IgD-negative memory B cell (primary cell): ENCODE measurements at regions not wholly inside any gene's neighbourhood (a gene's known extent, or its start where the extent isn't known, plus 50 kb on each side); places are given as distances from the start of the nearest gene placed in this dataset.

Experiments
- H3K27ac Mint-ChIP-seq, 3 donors: one replicate each; pipeline ENCODE4 v1.8.0; 2020 to 2022; ENCODE audit warnings: mild to moderate bottlenecking in 3 of 3, mixed read lengths in 3 of 3, moderate library complexity in 1 of 3
- H3K27me3 Mint-ChIP-seq: one replicate; pipeline ENCODE4 v1.8.0; 2021; ENCODE audit warnings: mixed read lengths
- H3K36me3 Mint-ChIP-seq: one replicate; pipeline ENCODE4 v1.8.0; 2020; ENCODE audit warnings: mild to moderate bottlenecking, mixed read lengths
- H3K4me1 Mint-ChIP-seq, 3 donors: one replicate each; pipeline ENCODE4 v1.8.0; 2020 to 2022; ENCODE audit warnings: mixed read lengths in 3 of 3, mild to moderate bottlenecking in 1 of 3
- H3K4me3 Mint-ChIP-seq, 4 donors: one replicate each; pipeline ENCODE4 v1.8.0; 2020 to 2022; ENCODE audit warnings: mild to moderate bottlenecking in 4 of 4, mixed read lengths in 4 of 4, moderate library complexity in 3 of 4
- H3K9me3 Mint-ChIP-seq, 3 donors: one replicate each; pipeline ENCODE4 v1.8.0; 2020 to 2021; ENCODE audit warnings: mixed read lengths in 3 of 3, mild to moderate bottlenecking in 1 of 3

GRCh38 chr10:61110188-61110844 lies 166.3 kb upstream of the RHOBTB1 start:
- Mint-ChIP-seq H3K36me3 (peaks cover 2% of the 10 kb centered on the region), H3K4me3 (no peak overlapping the region), H3K4me1 (no peaks in the 10 kb centered on the region), H3K27me3 (peaks cover 10% of the 10 kb centered on the region), H3K9me3 (no peaks in the 10 kb centered on the region), H3K27ac (no peak overlapping the region)

DNA sequence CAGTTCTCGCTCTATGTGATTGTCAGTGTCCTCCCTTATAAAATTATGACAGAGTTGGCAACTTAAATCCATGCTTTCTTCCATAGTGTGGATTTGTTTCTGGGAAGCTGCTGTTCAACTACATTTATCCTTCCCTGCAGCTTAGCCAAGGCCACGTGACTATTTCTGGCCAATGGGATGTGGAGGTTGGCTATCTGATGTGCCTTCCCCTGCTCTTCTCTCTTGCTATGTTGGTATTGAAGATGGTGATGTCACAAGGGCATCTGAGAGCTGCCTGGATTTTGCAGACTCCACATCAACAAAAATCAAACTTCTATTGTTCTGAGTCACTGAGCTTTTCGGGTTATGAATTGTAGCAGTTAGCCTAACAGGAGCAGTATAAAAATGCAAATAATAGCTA lies 164.9 kb upstream of the RHOBTB1 start:
- no peak overlapping the region for H3K4me3 Mint-ChIP-seq
- no peaks in the 10 kb centered on the region for H3K4me1 Mint-ChIP-seq
- H3K27ac Mint-ChIP-seq, result no peak overlapping the region
- peaks cover 2% of the 10 kb centered on the region for H3K36me3 Mint-ChIP-seq
- peaks cover 7% of the 10 kb centered on the region for H3K27me3 Mint-ChIP-seq
- H3K9me3 Mint-ChIP-seq, result no peaks in the 10 kb centered on the region

- Mint-ChIP-seq H3K4me3 (no peak overlapping the region), H3K4me1 (peaks cover 0 to 4% (median 3%) of the 10 kb centered on the region in 3 donors), H3K9me3 (peaks cover 0 to under 1% (median 0%) of the 10 kb centered on the region in 3 donors), H3K36me3 (peaks cover 5% of the 10 kb centered on the region), H3K27me3 (peaks cover 10% of the 10 kb centered on the region), H3K27ac (no peak overlapping the region)
These were observed 156.9 kb upstream of the RHOBTB1 start for GRCh38 chr10:61100887-61101286.

- peaks cover 5% of the 10 kb centered on the region for H3K36me3 Mint-ChIP-seq
- peaks cover 0 to 7% (median 0%) of the 10 kb centered on the region in 3 donors for H3K9me3 Mint-ChIP-seq
- H3K4me1 Mint-ChIP-seq, result peaks cover 0 to 7% (median 3%) of the 10 kb centered on the region in 3 donors
- no peak overlapping the region for H3K27ac Mint-ChIP-seq
- peaks cover 9% of the 10 kb centered on the region for H3K27me3 Mint-ChIP-seq
- H3K4me3 Mint-ChIP-seq, result no peak overlapping the region
These were observed 155.8 kb upstream of the RHOBTB1 start for GRCh38 chr10:61099756-61100155.

DNA sequence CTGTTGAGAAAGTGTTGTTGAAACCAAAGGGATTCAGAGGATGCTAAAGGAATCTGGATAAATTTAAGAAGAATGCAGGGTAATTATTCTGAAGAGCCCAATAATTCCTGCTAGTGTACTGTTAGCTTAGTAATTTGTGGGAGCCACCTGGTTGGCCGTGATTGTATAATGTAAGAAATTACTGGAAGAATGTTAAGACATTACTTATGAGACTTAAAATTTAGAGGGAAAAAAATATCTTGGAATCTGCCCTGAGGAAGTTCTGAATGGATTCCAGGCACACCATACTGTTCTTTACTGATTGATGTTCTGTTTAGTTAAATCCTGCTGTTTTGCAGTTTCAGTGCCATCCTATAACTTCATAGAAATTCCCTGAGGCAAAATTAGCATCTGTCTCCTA lies 155.0 kb upstream of the RHOBTB1 start:
- peaks cover 0 to 7% (median 3%) of the 10 kb centered on the region in 3 donors for H3K4me1 Mint-ChIP-seq
- H3K27ac Mint-ChIP-seq, result no peak overlapping the region

DNA sequence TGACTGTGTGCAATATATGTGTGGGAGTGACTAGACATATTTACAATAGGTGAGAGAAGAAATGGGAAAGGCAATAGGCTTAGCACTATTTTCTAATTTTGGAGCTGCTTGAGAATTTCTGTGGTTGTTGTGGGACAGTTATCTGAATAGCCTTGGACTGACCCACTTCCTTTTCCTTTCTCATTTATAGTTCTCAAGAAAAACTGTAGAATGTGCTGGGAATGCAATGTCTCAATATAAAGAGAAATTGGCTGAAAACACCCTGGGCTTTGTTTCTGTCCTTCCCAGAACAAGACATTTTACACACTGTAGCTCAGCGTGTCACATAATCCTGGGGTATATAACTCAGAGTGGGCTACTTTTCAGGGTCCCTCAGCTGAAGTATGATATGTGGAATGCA lies 153.0 kb upstream of the RHOBTB1 start:
- H3K27me3 Mint-ChIP-seq, result peaks cover 16% of the 10 kb centered on the region
- H3K4me3 Mint-ChIP-seq, result no peak overlapping the region
- H3K9me3 Mint-ChIP-seq, result peaks cover 0 to 7% (median 0%) of the 10 kb centered on the region in 3 donors
- H3K36me3 Mint-ChIP-seq, result peaks cover 5% of the 10 kb centered on the region
- H3K4me1 Mint-ChIP-seq, result peaks cover 0 to 5% (median 3%) of the 10 kb centered on the region in 3 donors
- H3K27ac Mint-ChIP-seq, result no peak overlapping the region

More for the DNA sequence above, 155.0 kb upstream of the RHOBTB1 start:
- Mint-ChIP-seq H3K9me3 (peaks cover 0 to 7% (median 0%) of the 10 kb centered on the region in 3 donors), H3K27me3 (peaks cover 9% of the 10 kb centered on the region), H3K36me3 (peaks cover 5% of the 10 kb centered on the region), H3K4me3 (no peak overlapping the region)

- Mint-ChIP-seq H3K27me3 (peaks cover 15% of the 10 kb centered on the region), H3K36me3 (peaks cover 5% of the 10 kb centered on the region), H3K4me1 (peaks cover 0 to 15% (median 7%) of the 10 kb centered on the region in 3 donors), H3K9me3 (peaks cover 0 to 7% (median 0%) of the 10 kb centered on the region in 3 donors), H3K27ac (no peak overlapping the region), H3K4me3 (no peak overlapping the region)
These were observed 152.1 kb upstream of the RHOBTB1 start for GRCh38 chr10:61096056-61096455.

- Mint-ChIP-seq H3K27ac (no peak overlapping the region), H3K4me3 (no peak overlapping the region), H3K27me3 (peaks cover 14% of the 10 kb centered on the region), H3K9me3 (peaks cover 0 to 7% (median 0%) of the 10 kb centered on the region in 3 donors), H3K36me3 (peaks cover 3% of the 10 kb centered on the region), H3K4me1 (peaks cover 0 to 14% (median 6%) of the 10 kb centered on the region in 3 donors)
These were observed 147.5 kb upstream of the RHOBTB1 start for GRCh38 chr10:61091531-61091930.

- Mint-ChIP-seq H3K4me1 (peaks cover 0 to 11% (median 6%) of the 10 kb centered on the region in 3 donors), H3K4me3 (no peak overlapping the region), H3K9me3 (peaks cover 0 to 4% (median 0%) of the 10 kb centered on the region in 3 donors), H3K27ac (no peak overlapping the region), H3K27me3 (peaks cover 13% of the 10 kb centered on the region), H3K36me3 (no peaks in the 10 kb centered on the region)
These were observed 145.3 kb upstream of the RHOBTB1 start for GRCh38 chr10:61089251-61089650.

DNA sequence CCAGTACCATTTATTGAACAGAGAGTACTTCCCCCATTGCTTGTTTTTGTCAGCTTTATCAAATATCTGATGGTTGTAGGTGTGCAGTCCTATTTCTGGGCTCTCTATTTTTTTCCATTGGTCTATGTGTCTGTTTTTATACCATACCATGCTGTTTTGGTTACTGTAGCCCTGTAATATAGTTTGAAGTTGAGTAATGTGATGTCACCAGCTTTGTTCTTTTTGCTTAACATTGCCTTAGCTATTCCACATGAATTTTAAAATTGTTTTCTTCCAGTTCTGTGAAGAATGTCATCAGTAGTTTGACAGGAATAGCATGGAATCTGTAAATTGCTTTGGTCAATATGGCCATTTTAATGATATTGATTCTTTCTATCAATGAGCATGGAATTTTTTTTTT lies 140.5 kb upstream of the RHOBTB1 start:
- Mint-ChIP-seq H3K4me1 (peaks cover 0 to 2% (median 1%) of the 10 kb centered on the region in 3 donors), H3K4me3 (no peak overlapping the region), H3K36me3 (no peaks in the 10 kb centered on the region), H3K9me3 (peaks cover 0 to 4% (median 0%) of the 10 kb centered on the region in 3 donors), H3K27me3 (peaks cover 7% of the 10 kb centered on the region), H3K27ac (no peak overlapping the region)

DNA sequence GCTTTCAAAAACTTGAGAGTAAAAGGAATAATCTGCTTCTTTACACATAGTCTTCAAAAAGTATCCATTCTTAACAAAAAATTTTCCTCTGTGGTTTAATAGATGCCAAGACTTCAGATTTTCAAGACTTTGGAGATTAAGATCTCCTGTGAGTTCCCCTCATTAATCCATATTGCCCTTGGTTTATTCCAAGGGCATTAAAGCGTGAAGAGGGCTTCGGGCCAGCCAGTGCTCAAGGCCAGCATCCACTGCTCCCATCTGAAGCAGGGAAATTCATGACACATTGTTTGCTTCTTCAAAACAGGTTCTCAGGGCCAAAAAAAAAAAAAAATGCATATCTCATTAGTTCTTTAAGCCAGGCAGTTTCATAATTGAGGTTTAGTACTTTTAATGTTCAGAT lies 137.3 kb upstream of the RHOBTB1 start:
- Mint-ChIP-seq H3K4me3 (no peak overlapping the region), H3K27me3 (peaks cover 4% of the 10 kb centered on the region), H3K36me3 (no peaks in the 10 kb centered on the region), H3K4me1 (peaks cover 0 to 6% (median 0%) of the 10 kb centered on the region in 3 donors), H3K9me3 (peaks cover 0 to 4% (median 0%) of the 10 kb centered on the region in 3 donors), H3K27ac (no peak overlapping the region)

GRCh38 chr10:61078542-61079275 lies 134.7 kb upstream of the RHOBTB1 start:
- no peaks in the 10 kb centered on the region for H3K27me3 Mint-ChIP-seq
- no peaks in the 10 kb centered on the region for H3K36me3 Mint-ChIP-seq
- no peak overlapping the region for H3K4me3 Mint-ChIP-seq
- no peaks in the 10 kb centered on the region for H3K9me3 Mint-ChIP-seq
- H3K27ac Mint-ChIP-seq, result no peak overlapping the region
- peaks cover 0 to 6% (median 0%) of the 10 kb centered on the region in 3 donors for H3K4me1 Mint-ChIP-seq

GRCh38 chr10:61076572-61077114 lies 132.7 kb upstream of the RHOBTB1 start:
- H3K9me3 Mint-ChIP-seq, result no peaks in the 10 kb centered on the region
- H3K27ac Mint-ChIP-seq, result no peak overlapping the region
- H3K4me3 Mint-ChIP-seq, result no peak overlapping the region
- H3K4me1 Mint-ChIP-seq, result peaks cover 0 to 3% (median 0%) of the 10 kb centered on the region in 3 donors
- H3K36me3 Mint-ChIP-seq, result no peaks in the 10 kb centered on the region
- no peaks in the 10 kb centered on the region for H3K27me3 Mint-ChIP-seq

DNA sequence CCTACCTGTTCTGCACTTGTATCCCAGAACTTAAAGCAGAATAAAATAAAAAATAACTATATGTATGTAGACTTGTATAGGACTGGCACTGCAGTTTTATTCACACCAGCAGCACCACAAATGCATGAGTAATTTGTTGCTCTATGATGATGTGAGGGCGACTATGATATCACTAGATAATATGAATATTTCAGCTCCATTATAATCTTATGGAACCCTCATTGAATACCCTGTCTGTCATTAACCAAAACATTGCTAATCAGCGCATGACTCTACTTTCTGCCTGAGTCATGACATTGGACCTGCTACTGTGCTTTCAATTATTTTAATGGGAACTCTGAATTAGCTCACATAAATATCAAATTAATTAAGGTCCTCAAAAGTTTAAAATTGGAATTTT lies 129.4 kb upstream of the RHOBTB1 start:
- Mint-ChIP-seq H3K27ac (no peak overlapping the region), H3K4me1 (peaks cover 0 to 5% (median 3%) of the 10 kb centered on the region in 3 donors), H3K4me3 (no peak overlapping the region), H3K9me3 (no peaks in the 10 kb centered on the region), H3K27me3 (no peaks in the 10 kb centered on the region), H3K36me3 (no peaks in the 10 kb centered on the region)

GRCh38 chr10:61071580-61071979 lies 127.6 kb upstream of the RHOBTB1 start:
- Mint-ChIP-seq H3K9me3 (no peaks in the 10 kb centered on the region), H3K27ac (no peak overlapping the region), H3K4me3 (no peak overlapping the region), H3K27me3 (peaks cover 5% of the 10 kb centered on the region), H3K36me3 (no peaks in the 10 kb centered on the region), H3K4me1 (peaks cover 0 to 3% (median 3%) of the 10 kb centered on the region in 3 donors)
